Cardiac muscle cell (in vitro differentiated cells and primary cell): ENCODE measurements at regions not wholly inside any gene's neighbourhood (a gene's known extent, or its start where the extent isn't known, plus 50 kb on each side); places are given as distances from the start of the nearest gene placed in this dataset.

ENCODE experiments used
- DNase-seq, 2 donors: peaks; one replicate each; pipeline versions ENCODE4 v3.0.0 to v3.0.0-alpha.2; 2010 to 2017; ENCODE audit warnings: low read depth in 1 of 2, low spot score in 1 of 2
- H3K27ac ChIP-seq: fragments of 200-600 bp; sonication (generic); 2 replicates; pipeline ENCODE4 v1.5.1; 2016
- H3K27me3 ChIP-seq: fragments of 200-600 bp; sonication (generic); 2 replicates; pipeline ENCODE4 v1.6.0; 2016; ENCODE audit warnings: control low read depth
- H3K36me3 ChIP-seq: fragments of 200-600 bp; sonication (generic); 2 replicates; pipeline ENCODE4 v1.5.1; 2016; ENCODE audit warnings: control low read depth
- H3K4me1 ChIP-seq: fragments of 200-600 bp; sonication (generic); 2 replicates; pipeline ENCODE4 v1.8.1; 2017; ENCODE audit warnings: low read depth, mild to moderate bottlenecking, mixed run types
- H3K4me3 ChIP-seq: fragments of 200-600 bp; sonication (generic); 2 replicates; pipeline ENCODE4 v1.5.1; 2016; ENCODE audit warnings: mild to moderate bottlenecking
- H3K9me3 ChIP-seq: fragments of 200-600 bp; sonication (generic); 2 replicates; pipeline ENCODE4 v1.5.1; 2017; ENCODE audit warnings: low read depth, mild to moderate bottlenecking, control low read depth
- TF ChIP-seq, protein P1 (sequence below): IDR thresholded peaks from 2 replicates; pipeline ENCODE4 v1.5.1; 2012; ENCODE audit warnings: low read depth, mild to moderate bottlenecking, low read length

GRCh38 chr1:221608835-221609320 lies 133.0 kb downstream of the DUSP10 start:
- DNase-seq: no peak
- H3K27ac ChIP-seq: no peak overlapping the region
- H3K27me3 ChIP-seq: no peaks in the 10 kb centered on the region
- TF ChIP-seq, protein P1, sequence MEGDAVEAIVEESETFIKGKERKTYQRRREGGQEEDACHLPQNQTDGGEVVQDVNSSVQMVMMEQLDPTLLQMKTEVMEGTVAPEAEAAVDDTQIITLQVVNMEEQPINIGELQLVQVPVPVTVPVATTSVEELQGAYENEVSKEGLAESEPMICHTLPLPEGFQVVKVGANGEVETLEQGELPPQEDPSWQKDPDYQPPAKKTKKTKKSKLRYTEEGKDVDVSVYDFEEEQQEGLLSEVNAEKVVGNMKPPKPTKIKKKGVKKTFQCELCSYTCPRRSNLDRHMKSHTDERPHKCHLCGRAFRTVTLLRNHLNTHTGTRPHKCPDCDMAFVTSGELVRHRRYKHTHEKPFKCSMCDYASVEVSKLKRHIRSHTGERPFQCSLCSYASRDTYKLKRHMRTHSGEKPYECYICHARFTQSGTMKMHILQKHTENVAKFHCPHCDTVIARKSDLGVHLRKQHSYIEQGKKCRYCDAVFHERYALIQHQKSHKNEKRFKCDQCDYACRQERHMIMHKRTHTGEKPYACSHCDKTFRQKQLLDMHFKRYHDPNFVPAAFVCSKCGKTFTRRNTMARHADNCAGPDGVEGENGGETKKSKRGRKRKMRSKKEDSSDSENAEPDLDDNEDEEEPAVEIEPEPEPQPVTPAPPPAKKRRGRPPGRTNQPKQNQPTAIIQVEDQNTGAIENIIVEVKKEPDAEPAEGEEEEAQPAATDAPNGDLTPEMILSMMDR: no peak
- peaks cover 3% of the 10 kb centered on the region for H3K4me1 ChIP-seq
- H3K4me3 ChIP-seq: no peak overlapping the region
- H3K9me3 ChIP-seq: no peaks in the 10 kb centered on the region
- no peaks in the 10 kb centered on the region for H3K36me3 ChIP-seq

DNA sequence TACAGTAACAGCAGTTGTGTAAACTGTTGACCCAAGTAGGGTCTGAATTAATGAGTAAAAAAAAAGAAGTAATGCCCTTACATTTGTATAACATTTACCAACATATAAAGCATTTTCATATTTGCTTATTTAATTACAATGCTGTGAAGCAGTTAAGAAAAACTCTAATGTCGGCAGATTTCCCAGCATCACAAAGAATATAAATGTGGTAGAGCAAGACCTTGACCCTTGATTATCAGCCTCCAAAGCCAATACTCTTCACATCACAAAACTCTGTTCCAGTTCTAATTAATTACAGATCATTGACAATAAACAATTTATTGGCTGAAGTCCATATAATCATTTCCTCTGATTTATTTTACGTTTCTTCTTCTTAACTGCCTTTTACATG lies 130.2 kb downstream of the DUSP10 start:
- H3K9me3 ChIP-seq: no peaks in the 10 kb centered on the region
- H3K27me3 ChIP-seq: no peaks in the 10 kb centered on the region
- DNase-seq: peak in 1 of 2 donors; percentile 5
- no peaks in the 10 kb centered on the region for H3K36me3 ChIP-seq
- TF ChIP-seq, protein P1: no peak
- peaks cover 3% of the 10 kb centered on the region for H3K4me1 ChIP-seq
- H3K4me3 ChIP-seq: no peak overlapping the region
- no peak overlapping the region for H3K27ac ChIP-seq

- Histone ChIP-seq H3K4me1 (peaks cover 3% of the 10 kb centered on the region), H3K36me3 (no peaks in the 10 kb centered on the region), H3K9me3 (no peaks in the 10 kb centered on the region), H3K27me3 (no peaks in the 10 kb centered on the region), H3K27ac (no peak overlapping the region), H3K4me3 (no peak overlapping the region)
- peak in 1 of 2 donors; percentile 80 for DNase-seq
- TF ChIP-seq, protein P1: no peak
Observed at GRCh38 chr1:221612047-221612777, 129.7 kb downstream of the DUSP10 start.

DNA sequence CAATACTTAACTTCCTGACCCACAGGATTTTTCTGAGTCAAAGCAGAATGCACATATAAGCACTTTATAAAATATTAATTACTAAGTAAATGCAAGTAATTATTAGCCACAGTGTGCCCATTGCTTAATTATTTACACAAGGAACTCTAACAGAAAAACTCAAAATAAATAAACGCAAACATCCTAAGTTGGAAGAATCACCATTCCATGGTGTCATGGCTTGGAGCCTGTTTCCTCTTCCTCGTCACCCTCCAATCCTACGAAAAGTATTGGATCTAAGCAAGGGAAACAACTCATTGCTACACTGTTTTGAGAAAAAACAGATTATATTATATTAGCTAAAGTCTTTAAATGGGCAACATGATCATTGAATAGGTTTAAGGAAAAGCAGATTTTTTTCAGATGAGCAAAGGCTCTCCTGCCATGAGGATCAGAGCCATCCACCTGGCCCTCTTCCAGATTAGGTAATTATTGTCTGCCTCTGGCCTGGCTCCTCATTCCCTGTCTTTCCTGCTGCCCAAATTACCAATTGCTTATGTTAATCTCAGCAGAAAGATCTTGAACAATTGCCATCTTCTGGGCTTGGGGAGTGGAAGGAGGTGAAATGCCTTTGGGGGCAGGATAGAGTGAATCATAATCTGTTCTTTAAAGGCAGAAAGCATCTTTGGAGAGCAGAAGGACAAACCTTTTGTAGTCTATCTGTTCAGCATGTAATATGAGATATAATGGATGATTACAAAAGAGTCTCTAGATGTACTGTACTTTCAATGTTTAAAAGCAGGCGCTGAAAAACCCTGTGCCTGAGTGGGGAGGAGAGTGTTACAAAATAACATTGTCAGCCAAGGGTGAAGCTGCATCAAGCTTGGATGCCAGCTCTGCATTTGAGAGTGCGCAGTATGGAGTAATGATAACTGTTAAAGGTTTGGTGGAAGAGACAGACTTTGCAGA lies 121.2 kb downstream of the DUSP10 start:
- Histone ChIP-seq H3K4me1 (no peaks in the 10 kb centered on the region), H3K9me3 (no peaks in the 10 kb centered on the region), H3K27ac (no peak overlapping the region), H3K36me3 (no peaks in the 10 kb centered on the region), H3K27me3 (no peaks in the 10 kb centered on the region), H3K4me3 (no peak overlapping the region)
- peak in 1 of 2 donors; percentile 8 for DNase-seq
- TF ChIP-seq, protein P1: no peak

DNA sequence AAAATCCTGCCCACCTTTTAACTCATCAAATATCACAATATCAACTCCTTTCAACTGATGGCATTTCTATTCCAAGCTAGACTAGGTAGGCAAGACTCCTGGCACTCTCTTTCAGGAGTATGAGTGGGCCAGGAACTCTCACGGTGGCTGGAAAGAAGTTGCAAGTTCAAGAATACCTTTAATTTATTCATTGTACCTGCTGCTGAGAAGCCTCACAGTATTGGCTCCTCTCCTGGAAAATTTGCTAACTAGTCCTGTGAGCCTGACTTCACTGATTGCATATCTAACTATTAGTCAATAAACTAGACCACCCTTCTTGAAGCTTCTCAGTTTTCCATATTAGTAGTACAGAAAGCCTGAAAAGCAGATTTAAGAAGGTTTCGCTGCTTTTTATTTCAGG lies 120.2 kb downstream of the DUSP10 start:
- Histone ChIP-seq H3K36me3 (no peaks in the 10 kb centered on the region), H3K4me3 (no peak overlapping the region), H3K27me3 (no peaks in the 10 kb centered on the region), H3K9me3 (no peaks in the 10 kb centered on the region), H3K27ac (no peak overlapping the region), H3K4me1 (no peaks in the 10 kb centered on the region)
- DNase-seq: no peak
- TF ChIP-seq, protein P1: no peak
